Hepatocyte (in vitro differentiated cells): ENCODE measurements at regions not wholly inside any gene's neighbourhood (a gene's known extent, or its start where the extent isn't known, plus 50 kb on each side); places are given as distances from the start of the nearest gene placed in this dataset.
A peak's percentile ranks its signal among the peaks of the same experiment; 100 is the strongest.

Experiments
- DNase-seq: peaks from one replicate; pipeline ENCODE4 v3.0.0-alpha.2; 2016; ENCODE audit warnings: low spot score
- H2AFZ ChIP-seq: fragments of 200-600 bp; sonication (generic); 2 replicates; pipeline ENCODE4 v1.6.0; 2016; ENCODE audit warnings: antibody characterized with exemption, mild to moderate bottlenecking
- H3K27ac ChIP-seq: fragments of 200-600 bp; sonication (generic); 2 replicates; pipeline ENCODE4 v1.5.1; 2016; ENCODE audit warnings: mild to moderate bottlenecking
- H3K27me3 ChIP-seq: fragments of 200-600 bp; sonication (generic); 2 replicates; pipeline ENCODE4 v1.6.1; 2016
- H3K36me3 ChIP-seq: fragments of 200-600 bp; sonication (generic); replicated peaks from 2 replicates; pipeline ENCODE4 v1.5.1; 2016; ENCODE audit warnings: low read depth; ENCODE audit not compliant: insufficient read depth
- H3K4me1 ChIP-seq: fragments of 200-600 bp; sonication (generic); 2 replicates; pipeline ENCODE4 v1.5.1; 2016; ENCODE audit warnings: mild to moderate bottlenecking, moderate library complexity; ENCODE audit not compliant: insufficient read depth
- H3K4me2 ChIP-seq: fragments of 200-600 bp; sonication (generic); 2 replicates; pipeline ENCODE4 v1.6.0; 2016
- H3K4me3 ChIP-seq: fragments of 200-600 bp; sonication (generic); 2 replicates; pipeline ENCODE4 v1.5.1; 2016; ENCODE audit warnings: mild to moderate bottlenecking
- H3K79me2 ChIP-seq: fragments of 200-600 bp; sonication (generic); 2 replicates; pipeline ENCODE4 v1.6.0; 2017; ENCODE audit warnings: mild to moderate bottlenecking
- H3K9me2 ChIP-seq: fragments of 200-600 bp; sonication (generic); replicated peaks from 2 replicates; pipeline ENCODE4 v1.6.0; 2017; ENCODE audit warnings: mild to moderate bottlenecking; ENCODE audit not compliant: insufficient read depth
- H3K9me3 ChIP-seq: fragments of 200-600 bp; sonication (generic); 2 replicates; pipeline ENCODE4 v1.5.1; 2016; ENCODE audit warnings: low read depth, mild to moderate bottlenecking
- H4K20me1 ChIP-seq: fragments of 200-600 bp; sonication (generic); 2 replicates; pipeline ENCODE4 v1.6.0; 2016; ENCODE audit warnings: mild to moderate bottlenecking; ENCODE audit not compliant: insufficient read depth, poor library complexity, severe bottlenecking
- CTCF ChIP-seq: fragments of 200-600 bp; sonication (generic); IDR thresholded peaks from 2 replicates; pipeline ENCODE4 v1.5.1; 2016; ENCODE audit warnings: antibody characterized with exemption, mild to moderate bottlenecking; ENCODE audit not compliant: poor library complexity
- EZH2 ChIP-seq: fragments of 200-600 bp; sonication (generic); IDR thresholded peaks from 2 replicates; pipeline ENCODE4 v1.6.1; 2016; ENCODE audit warnings: antibody characterized with exemption, mild to moderate bottlenecking, borderline replicate concordance
- EZH2phosphoT487 ChIP-seq: fragments of 200-600 bp; sonication (generic); IDR thresholded peaks from one replicate; pipeline ENCODE4 v1.6.1; 2018; ENCODE audit warnings: antibody characterized with exemption, mild to moderate bottlenecking, low read depth, moderate library complexity; ENCODE audit not compliant: unreplicated experiment, severe bottlenecking
- WGBS: methylation state at CpG from one replicate; pipeline ENCODE4 v1.1.6; 2016; ENCODE audit warnings: low lambda C conversion rate; ENCODE audit errors: missing lambda C conversion rate; 5-methylcytosine and 5-hydroxymethylcytosine counted together

- WGBS: 35% methylated on average over 4 of the region's 4 CpGs
- TF ChIP-seq EZH2phosphoT487 (no peak), EZH2 (no peak), CTCF (no peak)
- Histone ChIP-seq H3K36me3 (no peaks in the 10 kb centered on the region), H3K9me3 (no peaks in the 10 kb centered on the region), H2AFZ (no peak overlapping the region), H3K9me2 (no peaks in the 10 kb centered on the region), H4K20me1 (no peaks in the 10 kb centered on the region), H3K4me3 (no peak overlapping the region), H3K4me2 (peak overlapping the region; percentile 52), H3K27ac (peak overlapping the region; percentile 62), H3K4me1 (peaks cover 52% of the 10 kb centered on the region), H3K27me3 (no peaks in the 10 kb centered on the region), H3K79me2 (no peaks in the 10 kb centered on the region)
- peak; percentile 48 for DNase-seq
Measured at GRCh38 chr15:96261575-96262034, 68.9 kb upstream of the NR2F2 start.

- H3K36me3 ChIP-seq: no peaks in the 10 kb centered on the region
- H3K9me2 ChIP-seq: no peaks in the 10 kb centered on the region
- no peak for TF ChIP-seq EZH2
- TF ChIP-seq CTCF: no peak
- peak; percentile 81 for TF ChIP-seq EZH2phosphoT487
- DNase-seq: no peak
- H3K4me1 ChIP-seq: peaks cover 52% of the 10 kb centered on the region
- no peak overlapping the region for H2AFZ ChIP-seq
- H3K27ac ChIP-seq: peak overlapping the region; percentile 62
- no peaks in the 10 kb centered on the region for H4K20me1 ChIP-seq
- H3K9me3 ChIP-seq: no peaks in the 10 kb centered on the region
- H3K4me3 ChIP-seq: no peak overlapping the region
- H3K27me3 ChIP-seq: no peaks in the 10 kb centered on the region
- 30% methylated on average over 4 of the region's 4 CpGs for WGBS
- H3K4me2 ChIP-seq: peak overlapping the region; percentile 52
- no peaks in the 10 kb centered on the region for H3K79me2 ChIP-seq
Measured at GRCh38 chr15:96262097-96262496, 68.4 kb upstream of the NR2F2 start.

- Histone ChIP-seq H4K20me1 (no peaks in the 10 kb centered on the region), H3K27ac (peak overlapping the region; percentile 62), H3K27me3 (no peaks in the 10 kb centered on the region), H3K4me2 (peak overlapping the region; percentile 52), H3K9me3 (no peaks in the 10 kb centered on the region), H3K9me2 (no peaks in the 10 kb centered on the region), H3K79me2 (no peaks in the 10 kb centered on the region), H3K4me3 (no peak overlapping the region), H2AFZ (no peak overlapping the region), H3K4me1 (peaks cover 52% of the 10 kb centered on the region), H3K36me3 (no peaks in the 10 kb centered on the region)
- no peak for TF ChIP-seq EZH2
- WGBS: 59% methylated on average over 10 of the region's 10 CpGs
- DNase-seq: no peak
Measured at GRCh38 chr15:96262549-96263489, 67.7 kb upstream of the NR2F2 start.

- Histone ChIP-seq H3K36me3 (no peaks in the 10 kb centered on the region), H3K4me2 (peak overlapping the region; percentile 62), H2AFZ (no peak overlapping the region), H4K20me1 (no peaks in the 10 kb centered on the region), H3K27ac (peak overlapping the region; percentile 96), H3K27me3 (no peaks in the 10 kb centered on the region), H3K4me1 (peaks cover 52% of the 10 kb centered on the region), H3K9me3 (no peaks in the 10 kb centered on the region), H3K4me3 (no peak overlapping the region), H3K79me2 (no peaks in the 10 kb centered on the region), H3K9me2 (no peaks in the 10 kb centered on the region)
- no peak for TF ChIP-seq EZH2
- TF ChIP-seq EZH2phosphoT487: no peak
- TF ChIP-seq CTCF: no peak
- 60% methylated on average over 1 of the region's 1 CpG for whole genome bisulfite sequencing
- DNase-seq: peak; percentile 83
Measured at GRCh38 chr15:96264351-96264798, 66.1 kb upstream of the NR2F2 start.
